HG03045 (cell line): ENCODE measurements at regions not wholly inside any gene's neighbourhood (a gene's known extent, or its start where the extent isn't known, plus 50 kb on each side); places are given as distances from the start of the nearest gene placed in this dataset.
"Not testable (repeated sequence)": the region's sequence is repeated elsewhere in the genome, so short reads cannot be mapped to it uniquely, and the experiment has no call there.

Experiments
- ATAC-seq: cut with Tn5 transposase; IDR thresholded peaks from one replicate; pipeline ENCODE4 v1.9.1; 2021; ENCODE audit warnings: mild to moderate bottlenecking, moderate library complexity; ENCODE audit not compliant: unreplicated experiment

GRCh38 chr3:6066397-6066796, 794.5 kb upstream of the GRM7 start:
- ATAC-seq: no peak

DNA sequence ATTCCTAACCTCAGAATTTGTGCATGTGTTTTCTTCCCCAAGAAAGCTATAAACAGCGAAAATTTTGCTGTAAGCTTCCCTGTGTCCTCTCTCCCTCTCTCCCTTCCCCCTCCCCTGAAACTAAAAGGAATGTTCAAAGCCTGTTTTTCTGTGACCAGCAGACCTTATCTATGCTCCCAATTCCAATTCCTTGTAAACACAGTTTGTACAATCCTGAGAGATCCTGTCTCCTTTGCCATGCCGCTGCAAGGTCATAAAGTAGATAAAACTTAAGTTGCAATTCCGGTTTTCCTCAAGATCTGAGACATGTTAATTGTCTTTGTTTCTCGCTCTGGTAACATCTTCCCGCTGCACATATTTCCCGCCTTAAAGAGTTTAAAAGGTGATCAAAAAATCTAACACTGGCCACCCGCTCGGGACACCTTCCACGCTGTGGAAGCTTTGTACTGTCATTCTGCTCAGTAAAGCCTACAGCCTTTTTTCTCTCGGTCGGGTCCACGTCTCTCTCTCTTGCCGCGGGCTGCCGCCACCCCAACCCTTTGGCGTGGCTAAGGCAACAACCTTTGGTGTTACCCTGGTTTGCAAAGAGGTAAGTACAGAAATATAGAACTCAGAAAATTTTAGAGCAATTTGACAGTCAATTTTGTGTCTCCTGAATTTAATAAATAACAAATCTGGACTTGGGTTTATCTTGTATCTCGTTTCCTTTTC, 793.9 kb upstream of the GRM7 start:
- not testable (repeated sequence) for ATAC-seq

- ATAC-seq: no peak
Measured at GRCh38 chr3:6074952-6075351, 786.0 kb upstream of the GRM7 start.

DNA sequence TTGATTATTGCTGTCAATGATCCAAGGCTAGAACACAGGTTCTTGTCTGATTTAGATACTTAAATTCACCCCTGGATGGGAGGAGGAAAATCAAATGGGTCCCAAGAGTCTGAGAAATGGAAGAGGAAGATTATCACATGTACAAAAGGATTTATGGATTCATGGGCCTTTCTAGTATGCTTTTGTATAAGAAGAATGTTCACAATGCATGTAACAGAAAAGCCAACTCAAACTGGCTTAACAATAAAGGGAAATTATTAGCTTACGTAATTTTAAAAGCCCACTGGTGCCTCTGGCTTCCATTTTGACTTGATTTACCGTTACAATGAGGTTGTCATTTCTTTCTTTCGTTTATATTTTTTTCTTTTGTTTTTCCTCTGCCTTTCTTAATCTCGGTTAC, 782.5 kb upstream of the GRM7 start:
- no peak for ATAC-seq

GRCh38 chr3:6079011-6079410, 781.9 kb upstream of the GRM7 start:
- ATAC-seq: no peak

GRCh38 chr3:6079561-6080179, 781.2 kb upstream of the GRM7 start:
- ATAC-seq: no peak

DNA sequence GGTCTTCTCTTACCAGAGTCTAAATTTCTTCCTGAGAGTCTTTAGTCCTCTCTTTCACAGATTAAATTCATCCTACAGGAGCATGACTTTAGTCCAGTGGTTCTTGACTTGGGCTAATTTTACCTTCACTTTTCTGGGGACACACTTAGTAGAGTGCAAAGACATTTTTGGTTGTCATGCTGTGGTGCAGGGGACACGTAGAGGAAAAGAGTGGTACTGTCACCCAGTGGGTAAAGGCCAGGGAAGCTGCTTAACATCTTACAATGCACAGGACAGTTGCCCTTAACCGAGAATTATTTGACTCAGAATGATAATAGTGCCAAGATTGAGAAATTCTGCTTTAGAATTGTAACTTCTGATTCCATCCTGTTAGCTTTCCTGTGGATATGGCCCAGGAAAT, 772.5 kb upstream of the GRM7 start:
- no peak for ATAC-seq

DNA sequence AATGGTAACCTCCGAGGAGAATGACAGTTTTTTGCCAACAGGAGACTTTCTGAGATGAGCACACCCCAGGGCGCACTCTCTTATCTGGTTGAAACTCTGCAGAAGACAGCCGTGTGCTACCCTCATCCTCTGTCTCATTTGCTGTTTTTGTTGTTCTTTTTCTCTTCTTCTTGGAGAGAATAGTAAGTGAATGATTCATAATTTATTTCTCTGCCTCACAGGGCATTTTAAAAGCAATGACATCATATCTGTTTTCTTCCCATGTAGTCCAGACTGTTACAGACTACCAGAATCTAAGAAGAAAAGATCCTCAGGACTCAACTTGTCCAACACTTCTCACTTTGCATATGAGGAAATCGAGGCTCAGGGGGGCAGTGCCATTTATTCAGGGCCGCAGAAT, 771.1 kb upstream of the GRM7 start:
- ATAC-seq: no peak

- ATAC-seq: no peak
Measured at GRCh38 chr3:6091262-6091661, 769.7 kb upstream of the GRM7 start.

DNA sequence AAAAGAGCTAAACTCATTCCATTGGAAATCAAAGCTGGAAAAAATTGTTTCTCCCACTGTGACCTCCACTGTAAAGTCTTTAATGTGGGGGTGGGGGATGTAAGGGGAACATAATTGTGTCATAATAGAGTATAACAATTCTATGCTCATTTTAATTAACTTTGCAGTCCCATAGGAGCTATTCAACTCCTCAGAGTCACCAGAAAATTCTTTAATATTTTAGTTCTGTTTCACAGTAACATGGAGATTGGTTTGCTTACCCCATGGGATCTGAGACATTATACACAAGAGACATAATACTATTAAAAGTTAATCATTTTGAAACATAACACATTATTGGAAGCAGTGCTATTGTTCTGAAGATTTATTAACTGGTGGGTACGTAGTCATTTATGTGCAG, 765.9 kb upstream of the GRM7 start:
- no peak for ATAC-seq

DNA sequence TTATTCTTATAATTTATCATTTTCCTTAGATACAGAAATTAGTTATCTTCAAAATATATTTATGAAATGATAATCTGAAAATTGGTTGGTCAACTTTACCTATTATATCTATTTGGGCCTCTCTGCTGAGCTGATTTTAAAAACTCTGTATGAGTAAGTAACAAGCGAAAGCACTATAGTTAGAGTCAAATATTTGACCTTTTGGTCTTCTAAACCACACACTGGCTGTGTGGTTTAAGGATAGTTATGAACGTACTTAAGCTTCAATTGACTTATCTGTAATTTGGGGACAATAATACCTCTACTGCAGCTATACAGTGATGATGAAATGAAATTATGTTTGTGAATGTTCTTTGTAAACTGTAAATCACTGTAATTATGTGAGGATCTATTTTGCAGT, 763.9 kb upstream of the GRM7 start:
- ATAC-seq: no peak

GRCh38 chr3:6097556-6097955, 763.4 kb upstream of the GRM7 start:
- no peak for ATAC-seq

- no peak for ATAC-seq
Measured at GRCh38 chr3:6098516-6099157, 762.3 kb upstream of the GRM7 start.

- no peak for ATAC-seq
Measured at GRCh38 chr3:6099458-6100075, 761.3 kb upstream of the GRM7 start.

GRCh38 chr3:6105187-6105586, 755.7 kb upstream of the GRM7 start:
- no peak for ATAC-seq

- no peak for ATAC-seq
Measured at GRCh38 chr3:6108957-6109356, 752.0 kb upstream of the GRM7 start.

DNA sequence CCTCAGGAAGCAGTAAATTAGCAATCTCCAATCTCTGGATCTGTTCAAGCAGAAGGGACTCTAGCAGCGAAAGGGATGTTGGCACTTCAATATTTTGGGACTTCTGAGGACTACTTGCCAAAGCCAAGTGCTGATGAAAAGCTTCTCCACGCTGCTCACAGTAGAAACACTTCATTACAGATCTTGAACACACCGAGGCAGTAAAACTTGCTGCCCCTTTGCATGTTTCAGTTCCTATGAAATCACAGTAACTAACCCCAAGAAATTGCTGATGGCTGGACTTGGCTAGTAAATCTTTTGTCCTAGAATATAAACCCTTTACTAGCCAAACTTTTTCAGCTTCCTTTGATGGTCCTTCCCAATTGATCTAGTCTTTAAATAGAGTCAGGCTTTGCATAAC, 750.5 kb upstream of the GRM7 start:
- ATAC-seq: no peak

DNA sequence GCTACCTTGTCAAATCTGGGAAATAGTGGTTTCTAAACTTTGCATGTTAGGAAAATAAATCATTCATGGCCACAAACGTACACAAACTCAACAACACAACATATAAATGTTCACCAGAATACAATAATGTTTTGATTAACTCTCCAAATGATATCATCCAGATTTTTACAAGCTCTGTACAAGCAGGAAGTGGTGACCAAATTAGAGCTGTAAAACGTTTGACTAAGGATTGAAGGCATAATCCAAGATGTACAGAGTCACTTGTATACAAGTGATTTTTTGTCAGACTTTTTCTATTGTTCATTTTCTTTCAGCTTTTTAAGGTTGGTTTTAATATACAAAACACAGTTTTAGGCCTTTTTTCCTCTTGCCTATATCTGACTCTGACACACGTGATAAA, 748.4 kb upstream of the GRM7 start:
- ATAC-seq: no peak

GRCh38 chr3:6113338-6113737, 747.6 kb upstream of the GRM7 start:
- no peak for ATAC-seq

GRCh38 chr3:6119367-6119766, 741.5 kb upstream of the GRM7 start:
- ATAC-seq: no peak

DNA sequence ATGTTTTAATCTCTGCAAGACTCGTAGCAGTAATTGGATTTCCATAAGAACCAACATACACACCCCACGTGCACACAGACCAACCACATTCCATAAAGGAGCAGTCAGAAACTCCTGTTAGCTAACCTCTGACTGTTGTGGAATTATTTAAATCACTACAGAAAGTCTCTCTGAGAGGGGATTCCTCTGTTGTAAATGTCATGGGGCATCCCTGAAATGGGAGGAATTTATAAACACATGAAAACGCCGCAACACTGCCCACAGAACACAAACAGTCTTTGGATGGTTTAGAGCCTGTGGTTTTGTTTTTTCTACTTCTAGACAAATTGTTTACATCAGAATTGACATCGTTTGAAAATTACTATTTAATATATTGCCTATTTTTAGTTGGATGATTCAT, 740.1 kb upstream of the GRM7 start:
- ATAC-seq: no peak

GRCh38 chr3:6124875-6125274, 736.0 kb upstream of the GRM7 start:
- no peak for ATAC-seq
